IMR-90 (cell line): ENCODE measurements at regions not wholly inside any gene's neighbourhood (a gene's known extent, or its start where the extent isn't known, plus 50 kb on each side); places are given as distances from the start of the nearest gene placed in this dataset.
"Not testable (repeated sequence)": the region's sequence is repeated elsewhere in the genome, so short reads cannot be mapped to it uniquely, and the experiment has no call there.

Source experiments
- CEBPB ChIP-seq: IDR thresholded peaks from 2 replicates; pipeline ENCODE4 v1.6.1; 2012; ENCODE audit warnings: low read depth, low read length, improper control_type of control experiment
- CHD1 ChIP-seq: IDR thresholded peaks from 2 replicates; pipeline ENCODE4 v1.6.1; 2012; ENCODE audit warnings: low read depth, low read length, improper control_type of control experiment
- FOS ChIP-seq: fragments of 150-350 bp; IDR thresholded peaks from 2 replicates; pipeline ENCODE4 v1.6.1; 2016; ENCODE audit warnings: low read depth, low read length
- POLR2A ChIP-seq: IDR thresholded peaks from 2 replicates; pipeline ENCODE4 v1.6.1; 2012; ENCODE audit warnings: mild to moderate bottlenecking, low read depth, low read length
- RAD21 ChIP-seq: IDR thresholded peaks from 2 replicates; pipeline ENCODE4 v1.6.1; 2012; ENCODE audit warnings: low read length, improper control_type of control experiment
- RCOR1 ChIP-seq: IDR thresholded peaks from 2 replicates; pipeline ENCODE4 v1.6.1; 2012; ENCODE audit warnings: mild to moderate bottlenecking, low read length, improper control_type of control experiment; ENCODE audit not compliant: insufficient replicate concordance
- RFX5 ChIP-seq: IDR thresholded peaks from 2 replicates; pipeline ENCODE4 v1.8.0; 2012; ENCODE audit warnings: low read depth, mild to moderate bottlenecking, low read length, moderate library complexity
- SMC3 ChIP-seq: fragments of 150-350 bp; IDR thresholded peaks from 2 replicates; pipeline ENCODE4 v1.6.1; 2016; ENCODE audit warnings: low read depth, mild to moderate bottlenecking, antibody characterized with exemption, low read length, moderate library complexity
- TF ChIP-seq, protein P1 (sequence below): conservative IDR thresholded peaks from 2 replicates; pipeline ENCODE4 v1.5.1; 2012; ENCODE audit warnings: mild to moderate bottlenecking, low read depth, low read length, improper control_type of control experiment
- TF ChIP-seq, protein P2 (sequence below): fragments of 150-350 bp; IDR thresholded peaks from 2 replicates; pipeline ENCODE4 v1.6.1; 2017; ENCODE audit warnings: mild to moderate bottlenecking, antibody characterized with exemption, low read length, low read depth

DNA sequence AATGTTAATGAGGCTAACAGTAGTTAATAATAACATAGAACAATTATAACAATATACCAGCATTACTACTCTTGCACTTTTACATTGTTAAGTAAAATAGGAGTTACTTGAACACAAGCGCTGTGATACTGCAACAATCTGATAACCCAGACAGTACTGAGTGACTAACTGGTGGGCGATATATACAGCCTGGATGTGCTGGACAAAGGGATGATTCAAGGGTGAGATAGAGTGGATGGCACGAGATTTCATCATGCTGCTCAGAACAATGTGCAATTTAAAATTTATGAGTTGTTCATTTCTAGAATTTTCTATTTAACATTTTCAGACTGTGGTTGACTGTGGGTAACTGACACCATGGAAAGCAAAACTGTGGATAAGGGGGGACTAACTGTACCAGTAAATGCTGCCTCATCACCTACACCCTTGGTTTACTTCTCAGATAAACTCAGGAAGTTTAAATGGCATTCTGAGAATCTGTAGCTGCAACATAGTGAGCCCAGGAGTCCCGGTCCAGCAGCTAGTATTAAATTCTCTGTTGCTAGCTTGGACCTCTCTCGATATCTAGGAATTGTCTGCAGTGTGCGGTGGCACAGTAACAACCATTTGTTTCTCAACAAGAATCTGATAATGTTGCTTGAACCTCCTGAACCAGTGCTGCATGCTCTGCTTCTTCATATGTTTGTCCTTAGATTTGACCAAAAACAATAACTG lies 80.9 kb upstream of the SEC22B start:
- not testable (repeated sequence) for TF ChIP-seq RCOR1, POLR2A, RFX5, CEBPB, RAD21, CHD1, FOS, SMC3
- TF ChIP-seq, protein P1, sequence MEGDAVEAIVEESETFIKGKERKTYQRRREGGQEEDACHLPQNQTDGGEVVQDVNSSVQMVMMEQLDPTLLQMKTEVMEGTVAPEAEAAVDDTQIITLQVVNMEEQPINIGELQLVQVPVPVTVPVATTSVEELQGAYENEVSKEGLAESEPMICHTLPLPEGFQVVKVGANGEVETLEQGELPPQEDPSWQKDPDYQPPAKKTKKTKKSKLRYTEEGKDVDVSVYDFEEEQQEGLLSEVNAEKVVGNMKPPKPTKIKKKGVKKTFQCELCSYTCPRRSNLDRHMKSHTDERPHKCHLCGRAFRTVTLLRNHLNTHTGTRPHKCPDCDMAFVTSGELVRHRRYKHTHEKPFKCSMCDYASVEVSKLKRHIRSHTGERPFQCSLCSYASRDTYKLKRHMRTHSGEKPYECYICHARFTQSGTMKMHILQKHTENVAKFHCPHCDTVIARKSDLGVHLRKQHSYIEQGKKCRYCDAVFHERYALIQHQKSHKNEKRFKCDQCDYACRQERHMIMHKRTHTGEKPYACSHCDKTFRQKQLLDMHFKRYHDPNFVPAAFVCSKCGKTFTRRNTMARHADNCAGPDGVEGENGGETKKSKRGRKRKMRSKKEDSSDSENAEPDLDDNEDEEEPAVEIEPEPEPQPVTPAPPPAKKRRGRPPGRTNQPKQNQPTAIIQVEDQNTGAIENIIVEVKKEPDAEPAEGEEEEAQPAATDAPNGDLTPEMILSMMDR: not testable (repeated sequence)
- TF ChIP-seq, protein P2, sequence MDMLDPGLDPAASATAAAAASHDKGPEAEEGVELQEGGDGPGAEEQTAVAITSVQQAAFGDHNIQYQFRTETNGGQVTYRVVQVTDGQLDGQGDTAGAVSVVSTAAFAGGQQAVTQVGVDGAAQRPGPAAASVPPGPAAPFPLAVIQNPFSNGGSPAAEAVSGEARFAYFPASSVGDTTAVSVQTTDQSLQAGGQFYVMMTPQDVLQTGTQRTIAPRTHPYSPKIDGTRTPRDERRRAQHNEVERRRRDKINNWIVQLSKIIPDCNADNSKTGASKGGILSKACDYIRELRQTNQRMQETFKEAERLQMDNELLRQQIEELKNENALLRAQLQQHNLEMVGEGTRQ: not testable (repeated sequence)
